ENCODE measurements at regions not wholly inside any gene's neighbourhood (a gene's known extent, or its start where the extent isn't known, plus 50 kb on each side); places are given as distances from the start of the nearest gene placed in this dataset.

DNA sequence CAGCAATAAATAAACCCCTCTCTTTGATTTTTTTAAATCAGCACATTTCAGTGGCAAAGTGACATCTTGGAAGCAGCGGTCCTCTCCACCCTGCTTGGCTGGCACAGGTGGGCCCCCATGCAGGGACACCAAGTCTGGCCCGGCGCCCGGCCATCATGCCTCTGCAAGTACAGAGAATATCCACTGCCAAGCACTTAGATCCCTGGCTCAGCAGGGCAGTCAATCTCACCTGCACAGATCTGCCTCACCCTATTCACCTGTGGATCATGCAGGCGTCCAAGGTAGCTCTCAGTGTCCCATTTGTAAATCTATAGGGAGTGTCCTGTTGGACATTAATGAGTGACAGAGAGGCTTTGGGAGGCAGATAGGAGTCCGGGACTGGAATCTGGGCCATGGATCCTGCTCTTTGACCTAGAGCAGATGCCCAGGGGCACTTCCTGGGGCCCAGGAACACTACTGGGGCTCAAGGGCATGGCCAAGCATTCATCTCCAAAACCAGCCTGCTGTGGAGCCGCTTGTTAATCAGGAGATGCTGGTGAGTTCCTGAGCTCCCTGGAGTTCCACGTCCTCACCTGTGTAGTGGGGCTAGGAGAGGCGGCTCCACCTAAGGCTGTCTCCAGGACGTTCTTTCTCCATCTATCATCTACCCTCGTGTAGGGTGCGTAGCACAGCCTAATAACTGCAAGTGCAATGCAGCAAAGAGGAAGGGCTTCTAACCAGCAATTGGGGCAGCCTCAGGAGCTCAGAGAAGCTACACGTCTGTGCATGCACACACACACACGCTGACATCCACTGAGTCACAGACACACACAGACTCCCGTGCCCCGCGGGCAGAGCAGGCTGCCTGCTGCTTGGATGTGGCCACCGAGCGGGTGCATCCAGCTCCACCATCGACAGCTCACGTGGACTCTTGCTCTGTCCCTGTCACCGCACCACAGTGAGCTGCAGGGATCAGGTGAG is 123.6 kb downstream of the OAT start:
- in situ Hi-C loops (cut with HindIII; ENCODE audit: low sequenced_read_pairs): no loop called here
- no peak overlapping the region for H3K4me3 ChIP-seq (ENCODE audit: low read depth, low read length)
- TF ChIP-seq, protein P1, sequence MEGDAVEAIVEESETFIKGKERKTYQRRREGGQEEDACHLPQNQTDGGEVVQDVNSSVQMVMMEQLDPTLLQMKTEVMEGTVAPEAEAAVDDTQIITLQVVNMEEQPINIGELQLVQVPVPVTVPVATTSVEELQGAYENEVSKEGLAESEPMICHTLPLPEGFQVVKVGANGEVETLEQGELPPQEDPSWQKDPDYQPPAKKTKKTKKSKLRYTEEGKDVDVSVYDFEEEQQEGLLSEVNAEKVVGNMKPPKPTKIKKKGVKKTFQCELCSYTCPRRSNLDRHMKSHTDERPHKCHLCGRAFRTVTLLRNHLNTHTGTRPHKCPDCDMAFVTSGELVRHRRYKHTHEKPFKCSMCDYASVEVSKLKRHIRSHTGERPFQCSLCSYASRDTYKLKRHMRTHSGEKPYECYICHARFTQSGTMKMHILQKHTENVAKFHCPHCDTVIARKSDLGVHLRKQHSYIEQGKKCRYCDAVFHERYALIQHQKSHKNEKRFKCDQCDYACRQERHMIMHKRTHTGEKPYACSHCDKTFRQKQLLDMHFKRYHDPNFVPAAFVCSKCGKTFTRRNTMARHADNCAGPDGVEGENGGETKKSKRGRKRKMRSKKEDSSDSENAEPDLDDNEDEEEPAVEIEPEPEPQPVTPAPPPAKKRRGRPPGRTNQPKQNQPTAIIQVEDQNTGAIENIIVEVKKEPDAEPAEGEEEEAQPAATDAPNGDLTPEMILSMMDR (IDR thresholded peaks at IDR 0.05; ENCODE audit: low read depth, low read length): no peak
- no peak for DNase-seq (ENCODE audit: low read depth, low spot score)

- DNase-seq (ENCODE audit: low read depth, low spot score): no peak
- no peak overlapping the region for H3K4me3 ChIP-seq (ENCODE audit: low read depth, low read length)
- TF ChIP-seq, protein P1 (IDR thresholded peaks at IDR 0.05; ENCODE audit: low read depth, low read length): no peak
- in situ Hi-C loops (cut with HindIII; ENCODE audit: low sequenced_read_pairs): no loop called here
Measured at GRCh38 chr10:124293616-124294449, 124.9 kb downstream of the OAT start.

DNA sequence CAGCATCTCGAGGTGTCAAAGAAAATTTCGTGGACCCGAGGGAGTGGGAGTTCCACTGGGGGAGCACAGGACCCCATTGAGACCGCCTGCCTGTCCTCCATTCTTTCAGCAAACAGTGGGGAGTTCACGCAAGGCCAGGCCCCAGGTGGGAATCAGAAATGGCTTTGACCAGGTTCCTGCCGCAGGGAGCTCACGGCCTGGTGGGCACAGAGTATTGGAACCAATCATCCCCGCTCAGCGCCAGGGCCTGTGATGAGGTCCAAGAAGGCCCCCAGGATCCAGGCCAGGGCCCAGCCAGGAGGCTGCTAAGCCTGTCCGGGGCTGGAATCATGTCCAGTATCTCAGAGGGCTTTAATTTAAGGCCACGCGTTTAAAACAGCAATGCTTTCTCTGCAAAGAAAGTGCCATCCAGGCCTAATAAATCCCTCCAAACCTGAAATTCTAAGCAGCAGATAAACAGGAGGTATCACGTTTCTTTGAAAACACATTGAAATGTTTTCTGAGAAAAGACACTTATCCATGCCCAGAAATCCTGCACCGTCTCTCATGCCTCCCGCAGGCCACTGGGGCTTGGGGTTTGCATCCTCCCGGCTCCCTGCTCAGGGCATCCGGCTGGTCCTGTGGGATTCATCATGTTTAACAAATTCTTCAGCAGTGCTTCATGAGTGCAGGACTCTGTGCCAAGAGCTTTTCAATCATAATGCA is 125.7 kb downstream of the OAT start:
- no peak overlapping the region for H3K4me3 ChIP-seq (ENCODE audit: low read depth, low read length)
- TF ChIP-seq, protein P1 (IDR thresholded peaks at IDR 0.05; ENCODE audit: low read depth, low read length): no peak
- peak; percentile 48 for DNase-seq (ENCODE audit: low read depth, low spot score)
- in situ Hi-C loops (cut with HindIII; ENCODE audit: low sequenced_read_pairs): no loop called here

- TF ChIP-seq, protein P1 (IDR thresholded peaks at IDR 0.05; ENCODE audit: low read depth, low read length): no peak
- no peak for DNase-seq (ENCODE audit: low read depth, low spot score)
- H3K4me3 ChIP-seq (ENCODE audit: low read depth, low read length): no peak overlapping the region
- in situ Hi-C loops (cut with HindIII; ENCODE audit: low sequenced_read_pairs): no loop called here
Measured at GRCh38 chr10:124291001-124291701, 127.6 kb downstream of the OAT start.

- in situ Hi-C loops (cut with HindIII; ENCODE audit: low sequenced_read_pairs): no loop called here
- no peak overlapping the region for H3K4me3 ChIP-seq (ENCODE audit: low read depth, low read length)
- DNase-seq (ENCODE audit: low read depth, low spot score): peak; percentile 66
- TF ChIP-seq, protein P1 (IDR thresholded peaks at IDR 0.05; ENCODE audit: low read depth, low read length): no peak
Measured at GRCh38 chr10:124289851-124290795, 128.6 kb downstream of the OAT start.

Measured in astrocyte of the spinal cord (primary cell).